ENCODE measurements at regions not wholly inside any gene's neighbourhood (a gene's known extent, or its start where the extent isn't known, plus 50 kb on each side); places are given as distances from the start of the nearest gene placed in this dataset.
"Not testable (repeated sequence)": the region's sequence is repeated elsewhere in the genome, so short reads cannot be mapped to it uniquely, and the experiment has no call there.

DNA sequence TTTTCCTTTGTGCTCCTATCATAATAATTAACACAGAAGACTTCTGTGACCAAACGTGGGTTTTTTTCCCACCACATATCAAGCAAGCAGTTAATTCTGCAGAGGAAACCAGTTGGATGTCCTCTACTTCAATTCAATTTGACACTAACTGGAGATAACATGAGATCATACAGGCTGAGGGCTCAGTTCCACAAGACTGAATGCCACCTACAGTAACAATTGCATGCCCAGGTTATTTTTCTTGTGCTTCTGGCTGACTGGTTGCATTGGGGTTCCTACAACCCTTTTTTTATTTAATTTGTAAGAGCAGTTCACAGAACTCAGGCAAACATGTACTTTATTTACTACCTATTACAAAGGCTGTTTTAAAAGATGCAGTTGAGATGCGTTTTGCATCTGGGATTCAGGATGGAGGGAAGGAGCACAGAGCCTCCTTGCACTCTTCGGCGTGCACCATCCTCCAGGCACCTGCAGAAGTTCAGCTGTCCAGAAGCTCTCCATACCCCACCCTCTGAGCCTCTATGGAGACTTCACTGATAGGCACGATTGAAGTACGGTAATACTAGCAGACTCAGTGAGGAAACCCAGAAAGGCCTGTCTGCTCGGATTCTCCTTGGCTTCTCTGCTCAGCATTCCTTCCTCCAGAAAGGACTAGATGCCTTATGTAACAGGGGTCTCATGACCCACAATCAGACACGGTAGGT, 425.2 kb upstream of the CDH9 start:
- DNase-seq (ENCODE audit: low read depth), result no peak

GRCh38 chr5:27462936-27463335, 424.6 kb upstream of the CDH9 start:
- DNase-seq (ENCODE audit: low read depth), result no peak

DNA sequence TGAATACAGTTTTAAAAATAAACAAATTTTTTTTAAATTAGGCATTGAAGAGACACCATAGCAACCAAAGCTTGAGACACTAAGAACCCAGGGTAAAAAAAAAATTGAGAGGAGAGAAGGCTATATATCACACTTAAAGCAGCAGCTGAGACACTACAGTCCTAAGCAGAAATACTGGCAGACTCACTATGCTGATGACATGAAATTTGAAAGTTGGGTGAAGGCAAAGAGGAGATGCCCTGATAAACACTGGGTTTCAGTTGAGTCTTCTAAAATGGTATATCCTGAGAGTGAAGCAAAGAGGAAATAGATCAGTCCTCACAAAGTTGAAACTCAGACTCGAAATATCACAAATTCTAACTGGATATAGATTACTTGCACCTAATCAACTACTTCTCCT, 419.9 kb upstream of the CDH9 start:
- no peak for DNase-seq (ENCODE audit: low read depth)

DNA sequence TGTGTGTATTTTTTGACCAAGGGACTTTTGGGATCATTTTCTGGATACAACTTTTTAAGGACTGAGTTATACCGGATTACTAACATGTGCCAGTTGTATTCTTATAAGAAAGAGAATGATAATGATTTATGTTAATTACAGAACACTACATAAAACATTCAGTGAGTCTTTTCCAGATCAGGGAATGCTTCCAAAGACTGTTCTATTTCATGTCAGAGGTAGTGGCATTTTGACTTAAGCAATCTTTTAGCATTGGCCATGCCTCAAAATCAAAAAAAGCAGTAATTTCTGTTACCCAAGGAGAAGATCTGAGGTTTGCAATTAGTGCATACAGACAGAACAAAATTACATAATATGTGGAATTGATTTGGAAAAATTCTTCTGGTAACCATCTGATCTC, 413.0 kb upstream of the CDH9 start:
- DNase-seq (ENCODE audit: low read depth), result no peak

DNA sequence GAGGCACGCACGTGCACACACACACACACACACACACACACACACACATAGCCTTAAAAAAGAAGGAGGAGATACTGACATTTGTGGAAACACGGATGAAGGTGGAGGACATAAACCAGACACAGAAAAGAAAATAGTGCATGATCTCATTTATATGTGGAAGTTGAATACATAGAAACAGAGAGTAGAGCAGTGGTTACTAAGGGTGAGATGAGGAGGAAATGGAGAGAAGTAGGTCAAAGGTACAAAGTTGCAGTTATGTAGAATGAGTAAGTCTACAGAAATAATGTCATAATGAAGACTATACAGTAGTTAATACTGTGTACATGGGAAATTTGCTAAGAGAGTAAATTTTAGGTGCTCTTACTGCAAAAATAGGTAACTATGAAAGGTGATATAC, 412.2 kb upstream of the CDH9 start:
- DNase-seq (ENCODE audit: low read depth), result no peak

DNA sequence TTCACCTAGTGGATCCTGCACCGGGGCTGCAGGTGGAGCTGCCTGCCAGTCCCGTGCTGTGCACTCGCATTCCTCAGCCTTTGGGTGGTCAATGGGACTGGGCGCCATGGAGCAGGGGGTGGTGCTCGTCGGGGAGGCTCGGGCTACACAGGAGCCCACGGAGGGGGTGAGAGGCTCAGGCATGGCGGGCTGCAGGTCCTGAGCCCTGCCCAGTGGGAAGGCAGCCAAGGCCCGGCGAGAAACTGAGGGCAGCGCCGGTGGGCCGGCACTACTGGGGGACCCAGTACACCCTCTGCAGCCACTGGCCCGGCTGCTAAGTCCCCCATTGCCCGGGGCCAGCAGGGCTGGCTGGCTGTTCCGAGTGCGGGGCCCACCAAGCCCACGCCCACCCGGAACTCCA, 401.0 kb upstream of the CDH9 start:
- DNase-seq (ENCODE audit: low read depth), result not testable (repeated sequence)

DNA sequence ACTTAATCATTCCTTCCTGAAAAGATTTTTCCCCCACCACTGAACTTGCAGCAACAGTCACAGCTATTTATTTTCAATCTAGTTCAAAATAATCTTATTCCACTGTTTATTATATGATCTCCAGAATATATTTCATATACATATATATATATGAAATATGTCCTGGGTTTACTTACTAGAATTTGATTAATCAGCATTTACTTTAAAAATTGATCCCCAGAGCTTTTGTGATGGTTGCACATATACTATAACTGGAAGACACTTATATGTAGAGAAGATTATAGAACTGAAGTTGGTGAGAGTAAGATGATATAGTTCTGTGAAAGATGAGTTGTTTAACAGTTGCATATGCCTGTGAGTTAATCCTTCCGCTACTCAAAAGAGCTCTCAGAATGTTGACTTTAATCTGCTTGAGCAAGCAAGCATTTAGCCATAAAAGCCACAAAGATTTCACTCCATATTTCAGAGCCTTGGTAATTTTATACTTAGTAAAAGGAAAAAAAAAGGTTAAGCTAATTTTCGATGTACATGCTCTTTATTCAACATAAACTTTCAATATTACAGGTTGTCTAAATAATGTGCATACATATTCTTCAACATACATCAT, 399.3 kb upstream of the CDH9 start:
- DNase-seq (ENCODE audit: low read depth), result no peak

DNA sequence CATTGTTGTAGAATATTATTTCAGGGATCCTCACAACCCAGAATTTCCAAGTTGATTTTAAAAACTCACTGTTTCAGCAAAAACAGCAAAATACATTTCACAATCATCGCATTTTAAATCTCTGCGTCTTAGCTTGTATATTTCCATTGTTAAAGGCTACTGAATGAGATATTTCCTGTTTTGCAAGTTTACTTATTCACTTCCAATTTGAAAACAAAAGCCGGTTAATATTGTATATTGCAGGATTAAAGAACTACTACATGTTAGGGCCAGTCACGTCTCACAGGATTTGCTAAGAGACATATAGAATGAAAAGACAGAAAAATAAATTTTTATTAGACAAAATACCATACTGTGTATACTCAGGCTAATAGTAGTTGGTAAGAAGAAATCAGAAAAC, 395.9 kb upstream of the CDH9 start:
- no peak for DNase-seq (ENCODE audit: low read depth)

GRCh38 chr5:27414099-27414498, 375.7 kb upstream of the CDH9 start:
- DNase-seq (ENCODE audit: low read depth), result no peak

DNA sequence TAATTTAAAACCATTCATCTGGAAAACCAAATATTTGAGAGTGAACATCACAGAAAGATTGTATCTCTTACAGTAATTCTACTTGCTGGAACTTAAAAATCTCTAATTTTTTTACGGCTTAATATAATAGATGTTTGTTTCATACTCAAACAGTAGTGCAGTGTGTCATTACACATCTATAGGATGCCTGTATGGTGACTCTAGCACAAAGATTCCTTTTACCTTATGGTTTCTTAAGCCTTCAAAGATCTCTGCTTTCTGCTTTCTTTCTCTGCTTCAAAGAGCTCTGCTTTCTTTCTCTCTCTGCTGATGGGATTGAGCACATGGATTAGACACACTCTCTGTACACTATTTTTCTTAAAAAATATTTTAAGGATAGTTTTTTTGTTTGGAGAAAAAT, 374.0 kb upstream of the CDH9 start:
- DNase-seq (ENCODE audit: low read depth), result no peak

- DNase-seq (ENCODE audit: low read depth), result no peak
These were observed 367.6 kb upstream of the CDH9 start for GRCh38 chr5:27406020-27406419.

DNA sequence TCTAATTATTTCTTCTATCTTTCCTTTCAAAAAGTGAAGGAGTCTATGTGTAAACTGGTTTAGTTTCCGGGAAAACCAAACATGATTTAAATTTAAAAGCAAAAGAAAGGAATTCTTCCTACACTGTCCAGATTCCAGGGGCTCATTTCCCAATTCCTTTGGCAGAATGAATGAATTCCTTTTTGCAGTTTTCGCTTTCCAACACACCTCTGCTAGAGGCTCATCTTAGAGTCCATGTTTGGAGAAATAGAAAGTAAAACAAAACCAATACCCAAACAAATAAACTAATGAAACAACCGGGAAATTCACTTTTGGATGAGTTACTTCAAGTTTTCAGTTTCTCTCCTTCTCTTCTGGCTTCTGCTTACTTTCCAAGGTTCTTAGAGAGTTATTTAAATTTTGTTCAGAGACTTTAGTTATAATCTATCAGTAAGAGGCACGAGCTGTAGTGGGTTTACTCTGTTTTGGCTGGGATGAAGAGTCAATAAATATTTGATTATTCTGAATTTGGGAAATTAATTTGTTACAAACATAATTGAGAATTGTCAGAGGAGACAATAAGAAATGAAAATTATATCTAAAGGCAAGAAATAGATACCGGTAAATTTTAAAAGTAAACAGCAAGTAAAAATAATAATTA, 365.0 kb upstream of the CDH9 start:
- peak; percentile 2 for DNase-seq (ENCODE audit: low read depth)

GRCh38 chr5:27402828-27403227, 364.4 kb upstream of the CDH9 start:
- no peak for DNase-seq (ENCODE audit: low read depth)

- no peak for DNase-seq (ENCODE audit: low read depth)
These were observed 358.6 kb upstream of the CDH9 start for GRCh38 chr5:27396998-27397397.

GRCh38 chr5:27392716-27393115, 354.3 kb upstream of the CDH9 start:
- no peak for DNase-seq (ENCODE audit: low read depth)

DNA sequence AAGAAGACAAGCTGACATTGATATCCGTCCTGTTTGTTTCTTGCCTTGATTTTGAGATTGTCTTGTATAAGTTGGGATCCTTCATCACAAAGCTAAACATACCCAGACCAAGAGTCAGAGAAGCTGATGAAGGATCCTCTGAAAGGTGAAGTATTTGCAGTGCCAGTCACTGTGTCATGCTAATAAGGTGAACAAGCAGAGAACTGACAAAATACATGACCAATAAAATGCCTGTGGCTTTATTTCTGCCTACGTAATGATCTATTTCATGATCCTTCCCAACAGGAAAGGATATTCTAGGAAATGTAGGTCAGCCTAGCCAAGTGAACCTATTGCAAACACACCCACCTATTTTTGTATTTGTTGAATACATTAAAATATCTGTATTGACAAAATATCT, 351.3 kb upstream of the CDH9 start:
- DNase-seq (ENCODE audit: low read depth), result no peak

DNA sequence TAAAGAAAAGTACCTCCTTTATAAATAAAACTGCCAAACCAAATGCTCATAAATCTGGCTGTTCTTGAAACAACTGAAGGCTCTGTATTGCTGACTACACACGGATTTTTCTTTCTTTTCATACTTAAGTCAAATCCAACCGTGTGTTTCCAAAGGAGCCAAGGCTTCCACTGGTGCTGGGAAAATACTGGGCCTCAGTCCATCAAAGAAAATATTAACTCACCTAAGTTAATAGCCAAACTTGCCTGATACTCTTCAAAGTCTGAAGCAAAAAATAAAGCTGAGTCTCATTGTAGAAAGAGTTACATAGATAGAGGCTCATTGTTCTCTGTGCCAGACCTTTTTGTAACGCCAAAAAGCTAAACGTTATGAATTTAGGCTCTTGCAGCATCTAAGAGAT, 350.4 kb upstream of the CDH9 start:
- no peak for DNase-seq (ENCODE audit: low read depth)

DNA sequence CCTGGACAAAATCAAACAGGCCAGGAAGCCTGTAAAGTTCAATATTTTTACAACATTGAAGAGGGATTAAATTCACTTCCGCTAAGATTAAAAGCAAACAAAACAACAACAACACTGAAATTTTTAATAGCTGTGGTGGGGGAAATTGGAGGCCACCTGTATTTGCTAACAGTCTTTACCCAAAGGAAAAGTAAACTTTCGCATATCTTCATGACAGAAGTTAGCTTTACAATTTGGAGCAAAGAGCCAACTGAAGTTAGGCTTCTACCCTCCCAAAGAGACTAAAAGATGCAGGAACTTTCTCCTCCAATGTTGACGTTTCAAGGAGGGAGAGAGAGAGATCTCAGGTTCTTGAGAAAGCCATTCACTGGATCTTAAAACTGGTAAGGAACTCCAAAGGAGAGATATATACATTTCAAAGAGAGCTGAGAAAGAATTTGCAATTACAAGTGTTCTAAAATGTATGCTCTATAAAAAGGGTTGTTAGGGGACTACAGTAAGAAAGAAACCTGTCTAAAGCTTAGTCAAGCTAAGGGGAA, 349.2 kb upstream of the CDH9 start:
- DNase-seq (ENCODE audit: low read depth), result no peak

- no peak for DNase-seq (ENCODE audit: low read depth)
These were observed 343.3 kb upstream of the CDH9 start for GRCh38 chr5:27381686-27382085.

DNA sequence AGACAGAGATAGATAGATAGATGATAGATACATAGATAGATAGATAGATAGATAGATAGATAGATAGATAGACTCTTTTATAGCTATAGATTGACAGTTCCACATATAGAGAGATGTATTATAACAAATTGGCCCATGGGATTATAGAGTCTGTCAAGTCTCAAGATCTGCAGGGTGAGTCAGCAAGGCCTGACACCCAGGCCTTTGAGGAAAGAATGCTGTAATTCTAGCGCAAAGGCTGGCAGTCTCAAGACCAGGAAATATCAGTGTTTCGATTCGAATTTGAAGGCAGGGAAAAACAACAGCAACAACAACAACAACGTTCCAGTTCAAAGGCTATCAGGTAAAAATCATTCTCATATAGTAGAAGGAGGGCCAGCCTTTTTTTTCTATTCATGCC, 339.2 kb upstream of the CDH9 start:
- no peak for DNase-seq (ENCODE audit: low read depth)

GRCh38 chr5:27353970-27354369, 315.6 kb upstream of the CDH9 start:
- no peak for DNase-seq (ENCODE audit: low read depth)

GRCh38 chr5:27353540-27353939, 315.2 kb upstream of the CDH9 start:
- no peak for DNase-seq (ENCODE audit: low read depth)

DNA sequence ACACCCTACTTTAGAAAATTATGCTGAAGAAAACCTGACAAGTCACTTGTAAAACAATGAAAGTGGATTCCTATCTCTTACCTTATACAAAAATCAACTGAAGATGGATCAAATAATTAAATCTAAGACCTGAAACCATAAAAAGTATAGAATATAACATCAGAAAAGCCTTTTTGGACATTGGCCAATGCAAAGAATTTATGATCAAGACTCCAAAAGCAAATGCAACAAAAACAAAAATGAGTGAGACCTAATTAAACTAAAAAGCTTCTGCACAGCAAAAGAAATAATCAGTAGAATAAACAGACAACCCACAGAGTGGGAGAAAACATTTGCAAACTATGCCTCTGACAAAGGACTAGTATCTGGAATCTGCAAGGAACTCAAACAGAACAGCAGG, 303.0 kb upstream of the CDH9 start:
- DNase-seq (ENCODE audit: low read depth), result no peak

Measured in forelimb muscle (tissue), 1 donor.